DND-41 (cell line): ENCODE measurements at regions not wholly inside any gene's neighbourhood (a gene's known extent, or its start where the extent isn't known, plus 50 kb on each side); places are given as distances from the start of the nearest gene placed in this dataset.

Source experiments
- EZH2 ChIP-seq: IDR thresholded peaks from 3 replicates; pipeline ENCODE4 v1.6.1; 2012; ENCODE audit warnings: borderline replicate concordance, low read depth, mild to moderate bottlenecking, moderate library complexity, low read length, inconsistent platforms; ENCODE audit not compliant: severe bottlenecking
- TF ChIP-seq, protein P1 (sequence below): IDR thresholded peaks from 2 replicates; pipeline ENCODE4 v1.5.1; 2012; ENCODE audit warnings: borderline replicate concordance, low read length, moderate library complexity, mild to moderate bottlenecking; ENCODE audit not compliant: poor library complexity, severe bottlenecking; ENCODE audit errors: extremely low read depth

DNA sequence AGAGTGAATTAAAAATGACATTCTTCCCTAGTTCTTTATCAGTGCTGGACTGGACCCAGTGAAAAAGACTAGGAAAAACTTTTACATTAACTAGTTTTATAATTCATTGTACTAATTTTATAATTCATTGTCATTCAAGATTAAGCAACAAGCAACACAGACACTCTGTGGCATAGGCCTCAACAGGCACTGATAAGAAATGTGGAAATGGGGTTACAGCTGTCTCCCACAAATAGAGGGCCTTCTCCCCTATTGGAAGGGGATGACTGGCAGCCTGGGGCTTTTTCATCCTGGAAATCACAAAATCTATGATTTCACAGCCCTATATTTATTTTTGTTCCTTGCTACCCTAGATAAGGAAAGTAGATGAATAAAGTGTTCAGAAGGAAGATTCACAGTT, 370.6 kb downstream of the GBE1 start:
- TF ChIP-seq EZH2, result no peak
- TF ChIP-seq, protein P1, sequence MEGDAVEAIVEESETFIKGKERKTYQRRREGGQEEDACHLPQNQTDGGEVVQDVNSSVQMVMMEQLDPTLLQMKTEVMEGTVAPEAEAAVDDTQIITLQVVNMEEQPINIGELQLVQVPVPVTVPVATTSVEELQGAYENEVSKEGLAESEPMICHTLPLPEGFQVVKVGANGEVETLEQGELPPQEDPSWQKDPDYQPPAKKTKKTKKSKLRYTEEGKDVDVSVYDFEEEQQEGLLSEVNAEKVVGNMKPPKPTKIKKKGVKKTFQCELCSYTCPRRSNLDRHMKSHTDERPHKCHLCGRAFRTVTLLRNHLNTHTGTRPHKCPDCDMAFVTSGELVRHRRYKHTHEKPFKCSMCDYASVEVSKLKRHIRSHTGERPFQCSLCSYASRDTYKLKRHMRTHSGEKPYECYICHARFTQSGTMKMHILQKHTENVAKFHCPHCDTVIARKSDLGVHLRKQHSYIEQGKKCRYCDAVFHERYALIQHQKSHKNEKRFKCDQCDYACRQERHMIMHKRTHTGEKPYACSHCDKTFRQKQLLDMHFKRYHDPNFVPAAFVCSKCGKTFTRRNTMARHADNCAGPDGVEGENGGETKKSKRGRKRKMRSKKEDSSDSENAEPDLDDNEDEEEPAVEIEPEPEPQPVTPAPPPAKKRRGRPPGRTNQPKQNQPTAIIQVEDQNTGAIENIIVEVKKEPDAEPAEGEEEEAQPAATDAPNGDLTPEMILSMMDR, result no peak
